HFFc6 (cell line): ENCODE measurements at regions not wholly inside any gene's neighbourhood (a gene's known extent, or its start where the extent isn't known, plus 50 kb on each side); places are given as distances from the start of the nearest gene placed in this dataset.

Experiments
- DNase-seq: peaks from one replicate; pipeline ENCODE4 v3.0.0-alpha.2; 2018
- H3K27ac Mint-ChIP-seq: 2 replicates; pipeline ENCODE4 v1.8.0; 2020; ENCODE audit warnings: mild to moderate bottlenecking, mixed read lengths
- H3K27me3 Mint-ChIP-seq: 2 replicates; pipeline ENCODE4 v1.8.0; 2021; ENCODE audit warnings: mild to moderate bottlenecking, moderate library complexity, mixed read lengths; ENCODE audit not compliant: insufficient read depth
- H3K36me3 Mint-ChIP-seq: 2 replicates; pipeline ENCODE4 v1.8.0; 2021; ENCODE audit warnings: low read depth, mixed read lengths
- H3K4me1 Mint-ChIP-seq: 2 replicates; pipeline ENCODE4 v1.8.0; 2020; ENCODE audit warnings: low read depth, mixed read lengths
- H3K4me3 Mint-ChIP-seq: 2 replicates; pipeline ENCODE4 v1.8.0; 2020; ENCODE audit warnings: mild to moderate bottlenecking, moderate library complexity, mixed read lengths
- H3K9me3 Mint-ChIP-seq: 2 replicates; pipeline ENCODE4 v1.8.0; 2020; ENCODE audit warnings: mild to moderate bottlenecking, mixed read lengths
- TF ChIP-seq, protein P1 (sequence below): fragments of 200-600 bp; sonication (generic); IDR thresholded peaks from 2 replicates; pipeline ENCODE4 v1.5.0; 2021; ENCODE audit warnings: antibody characterized with exemption, mild to moderate bottlenecking

DNA sequence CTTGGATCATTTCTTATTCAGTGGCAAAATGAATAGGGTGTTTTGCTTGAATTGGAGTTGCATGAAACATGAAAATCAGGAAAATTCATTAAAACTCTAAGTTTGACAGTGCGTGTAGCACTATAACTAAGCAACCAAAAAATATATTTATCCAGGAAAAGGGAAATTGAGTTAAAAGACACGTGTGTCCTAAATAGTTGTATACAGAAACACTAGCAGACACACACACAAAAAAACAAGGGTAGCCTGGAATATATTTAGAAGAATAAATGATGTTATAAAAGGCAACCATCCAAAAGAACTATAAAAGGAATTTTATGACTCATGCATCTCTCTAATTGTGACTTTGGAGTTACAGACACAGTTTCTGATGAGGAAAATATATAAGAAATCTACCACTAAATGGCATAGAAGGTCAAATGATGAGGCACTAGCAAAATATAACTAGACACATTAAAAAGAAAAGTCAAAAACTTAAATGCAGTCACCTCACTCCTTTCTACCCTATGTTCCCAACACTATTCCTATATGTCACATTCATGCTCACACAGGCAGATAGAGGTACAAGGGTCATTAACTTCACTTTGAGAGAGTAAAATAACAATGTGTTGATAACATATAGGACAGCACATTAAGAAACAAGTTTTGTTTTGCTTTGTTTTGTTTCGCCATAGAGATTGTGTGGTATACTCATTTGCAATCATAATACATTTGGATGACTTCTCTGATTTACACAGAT is 793.6 kb upstream of the INTU start:
- Mint-ChIP-seq H3K4me1 (peaks cover 24% of the 10 kb centered on the region), H3K27me3 (no peaks in the 10 kb centered on the region; the same call in 1 of the 2 replicates), H3K27ac (peak overlapping the region; percentile 57), H3K4me3 (no peak overlapping the region), H3K9me3 (peaks cover 18% of the 10 kb centered on the region), H3K36me3 (peaks cover 29% of the 10 kb centered on the region)
- DNase-seq: peak; percentile 19
- TF ChIP-seq, protein P1, sequence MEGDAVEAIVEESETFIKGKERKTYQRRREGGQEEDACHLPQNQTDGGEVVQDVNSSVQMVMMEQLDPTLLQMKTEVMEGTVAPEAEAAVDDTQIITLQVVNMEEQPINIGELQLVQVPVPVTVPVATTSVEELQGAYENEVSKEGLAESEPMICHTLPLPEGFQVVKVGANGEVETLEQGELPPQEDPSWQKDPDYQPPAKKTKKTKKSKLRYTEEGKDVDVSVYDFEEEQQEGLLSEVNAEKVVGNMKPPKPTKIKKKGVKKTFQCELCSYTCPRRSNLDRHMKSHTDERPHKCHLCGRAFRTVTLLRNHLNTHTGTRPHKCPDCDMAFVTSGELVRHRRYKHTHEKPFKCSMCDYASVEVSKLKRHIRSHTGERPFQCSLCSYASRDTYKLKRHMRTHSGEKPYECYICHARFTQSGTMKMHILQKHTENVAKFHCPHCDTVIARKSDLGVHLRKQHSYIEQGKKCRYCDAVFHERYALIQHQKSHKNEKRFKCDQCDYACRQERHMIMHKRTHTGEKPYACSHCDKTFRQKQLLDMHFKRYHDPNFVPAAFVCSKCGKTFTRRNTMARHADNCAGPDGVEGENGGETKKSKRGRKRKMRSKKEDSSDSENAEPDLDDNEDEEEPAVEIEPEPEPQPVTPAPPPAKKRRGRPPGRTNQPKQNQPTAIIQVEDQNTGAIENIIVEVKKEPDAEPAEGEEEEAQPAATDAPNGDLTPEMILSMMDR: no peak

- Mint-ChIP-seq H3K27ac (no peak overlapping the region), H3K9me3 (peaks cover 5% of the 10 kb centered on the region; the same call in 1 of the 2 replicates), H3K27me3 (no peaks in the 10 kb centered on the region), H3K4me3 (no peak overlapping the region), H3K36me3 (peaks cover 8% of the 10 kb centered on the region; the same call in 1 of the 2 replicates), H3K4me1 (peaks cover 22% of the 10 kb centered on the region)
- TF ChIP-seq, protein P1: no peak
- DNase-seq: no peak
Measured at GRCh38 chr4:126843492-126844067, 789.2 kb upstream of the INTU start.

DNA sequence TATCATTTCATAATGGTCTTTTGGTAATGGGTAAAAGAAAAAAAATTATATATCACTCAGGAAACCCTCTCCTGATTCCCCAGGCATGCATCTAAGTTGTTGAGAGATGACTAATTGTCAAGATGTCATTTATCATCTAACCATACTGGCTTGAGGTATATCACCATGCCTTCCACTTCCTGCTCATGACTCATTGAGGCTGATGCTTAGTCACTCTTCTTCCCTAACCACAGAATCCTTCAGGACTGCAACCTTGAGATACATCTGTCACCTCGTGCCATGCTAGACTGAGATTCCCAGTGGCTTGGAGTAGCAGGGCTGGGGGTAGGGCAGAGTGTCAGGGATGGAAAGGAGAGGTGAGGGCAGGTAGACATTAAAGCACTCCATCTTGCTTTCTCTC is 782.5 kb upstream of the INTU start:
- Mint-ChIP-seq H3K27ac (peak overlapping the region; percentile 74), H3K36me3 (no peaks in the 10 kb centered on the region), H3K9me3 (no peaks in the 10 kb centered on the region), H3K27me3 (no peaks in the 10 kb centered on the region), H3K4me3 (peak overlapping the region; percentile 47), H3K4me1 (peaks cover 35% of the 10 kb centered on the region)
- DNase-seq: peak; percentile 95
- TF ChIP-seq, protein P1: no peak

GRCh38 chr4:126851391-126851790 is 781.4 kb upstream of the INTU start:
- DNase-seq: no peak
- H3K36me3 Mint-ChIP-seq: no peaks in the 10 kb centered on the region
- no peaks in the 10 kb centered on the region for H3K9me3 Mint-ChIP-seq
- H3K27me3 Mint-ChIP-seq: no peaks in the 10 kb centered on the region
- no peak overlapping the region for H3K27ac Mint-ChIP-seq
- TF ChIP-seq, protein P1: no peak
- H3K4me1 Mint-ChIP-seq: peaks cover 36% of the 10 kb centered on the region
- no peak overlapping the region for H3K4me3 Mint-ChIP-seq

- Mint-ChIP-seq H3K27me3 (no peaks in the 10 kb centered on the region), H3K9me3 (no peaks in the 10 kb centered on the region), H3K4me3 (no peak overlapping the region), H3K36me3 (no peaks in the 10 kb centered on the region), H3K4me1 (peaks cover 43% of the 10 kb centered on the region), H3K27ac (no peak overlapping the region)
- no peak for DNase-seq
- TF ChIP-seq, protein P1: no peak
Measured at GRCh38 chr4:126853715-126854114, 779.0 kb upstream of the INTU start.
